ENCODE measurements at regions not wholly inside any gene's neighbourhood (a gene's known extent, or its start where the extent isn't known, plus 50 kb on each side); places are given as distances from the start of the nearest gene placed in this dataset.
"Not testable (repeated sequence)": the region's sequence is repeated elsewhere in the genome, so short reads cannot be mapped to it uniquely, and the experiment has no call there.

DNA sequence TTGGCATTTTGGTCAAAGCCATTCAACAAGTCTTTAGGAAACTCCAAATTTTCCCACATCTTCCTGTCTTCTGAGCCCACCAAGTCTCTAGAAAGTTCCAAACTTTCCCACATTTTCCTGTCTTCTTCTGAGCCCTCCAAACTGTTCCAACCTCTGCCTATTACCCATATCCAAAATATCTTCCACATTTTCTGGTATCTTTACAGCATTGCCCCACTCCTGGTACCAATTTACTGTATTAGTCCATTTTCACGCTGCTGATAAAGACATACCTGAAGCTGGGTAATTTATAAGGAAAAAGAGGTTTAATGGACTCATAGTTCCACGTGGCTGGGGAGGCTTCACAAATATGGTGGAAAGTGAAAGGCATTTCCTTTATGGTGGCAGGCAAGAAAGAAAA, 56.1 kb upstream of the GABRA3 start:
- H3K4me3 ChIP-seq; H3K27me3 ChIP-seq; H3K4me1 ChIP-seq; DNase-seq; H3K27ac ChIP-seq; H3K36me3 ChIP-seq; intact Hi-C loops (cut with DNase I; ENCODE audit: low total_unique reads): not testable (repeated sequence)
- 55 to 86% (median 73%) methylated on average over 2 of the region's 2 CpGs for WGBS, 5 donors
- peaks cover 0 to 20% (median 4%) of the 10 kb centered on the region in 4 donors for H3K9me3 ChIP-seq

- Histone ChIP-seq H3K4me1 (no peaks in the 10 kb centered on the region), H3K4me3 (no peak overlapping the region), H3K27me3 (no peaks in the 10 kb centered on the region), H3K27ac (no peak overlapping the region), H3K36me3 (no peaks in the 10 kb centered on the region), H3K9me3 (peaks cover 0 to 6% (median 0%) of the 10 kb centered on the region in 4 donors)
- WGBS, 5 donors = 0 to 35% (median 21%) methylated on average over 1 of the region's 1 CpG
- intact Hi-C loops (cut with DNase I; ENCODE audit: low total_unique reads) = no loop called here
- DNase-seq = no peak
- no peak for TF ChIP-seq EP300 (IDR thresholded peaks at IDR 0.05)
- no peak for TF ChIP-seq CTCF (IDR thresholded peaks at IDR 0.05)
- no peak for TF ChIP-seq POLR2A (IDR thresholded peaks at IDR 0.05)
- no peak for TF ChIP-seq POLR2AphosphoS5 (IDR thresholded peaks at IDR 0.05)
Measured at GRCh38 chrX:152520653-152521052, 69.5 kb upstream of the GABRA3 start.

GRCh38 chrX:152528193-152528592, 77.1 kb upstream of the GABRA3 start:
- Histone ChIP-seq H3K27ac (no peak overlapping the region), H3K4me1 (no peaks in the 10 kb centered on the region), H3K36me3 (no peaks in the 10 kb centered on the region), H3K9me3 (peaks cover 0 to 13% (median 9%) of the 10 kb centered on the region in 4 donors), H3K4me3 (no peak overlapping the region), H3K27me3 (no peaks in the 10 kb centered on the region)
- TF ChIP-seq POLR2A (IDR thresholded peaks at IDR 0.05) (no peak), POLR2AphosphoS5 (IDR thresholded peaks at IDR 0.05) (no peak), CTCF (IDR thresholded peaks at IDR 0.05) (no peak), EP300 (IDR thresholded peaks at IDR 0.05) (no peak)
- intact Hi-C loops (cut with DNase I; ENCODE audit: low total_unique reads) = no loop called here
- DNase-seq = no peak

GRCh38 chrX:152530967-152531366, 79.9 kb upstream of the GABRA3 start:
- Histone ChIP-seq H3K36me3 (no peaks in the 10 kb centered on the region), H3K9me3 (peaks cover 0 to 13% (median 9%) of the 10 kb centered on the region in 4 donors), H3K27ac (no peak overlapping the region), H3K4me1 (no peaks in the 10 kb centered on the region), H3K4me3 (no peak overlapping the region), H3K27me3 (no peaks in the 10 kb centered on the region)
- TF ChIP-seq EP300 (IDR thresholded peaks at IDR 0.05) (no peak), POLR2AphosphoS5 (IDR thresholded peaks at IDR 0.05) (no peak), CTCF (IDR thresholded peaks at IDR 0.05) (no peak), POLR2A (IDR thresholded peaks at IDR 0.05) (no peak)
- WGBS, 5 donors = 43 to 86% (median 68%) methylated on average over 1 to 2 of the region's 2 CpGs
- DNase-seq = no peak
- intact Hi-C loops (cut with DNase I; ENCODE audit: low total_unique reads) = no loop called here

GRCh38 chrX:152537373-152537772, 86.3 kb upstream of the GABRA3 start:
- Histone ChIP-seq H3K27ac (no peak overlapping the region), H3K27me3 (no peaks in the 10 kb centered on the region), H3K4me1 (no peaks in the 10 kb centered on the region), H3K4me3 (no peak overlapping the region), H3K9me3 (no peaks in the 10 kb centered on the region), H3K36me3 (no peaks in the 10 kb centered on the region)
- 24 to 41% (median 33%) methylated on average over 2 of the region's 2 CpGs for WGBS, 5 donors
- peak in 1 of 2 donors; percentile 17 for DNase-seq
- TF ChIP-seq POLR2A (IDR thresholded peaks at IDR 0.05) (no peak), EP300 (IDR thresholded peaks at IDR 0.05) (no peak), CTCF (IDR thresholded peaks at IDR 0.05) (no peak), POLR2AphosphoS5 (IDR thresholded peaks at IDR 0.05) (no peak)
- intact Hi-C loops (cut with DNase I; ENCODE audit: low total_unique reads) = no loop called here
